Panc1 (cell line): ENCODE measurements at regions not wholly inside any gene's neighbourhood (a gene's known extent, or its start where the extent isn't known, plus 50 kb on each side); places are given as distances from the start of the nearest gene placed in this dataset.

ENCODE experiments used
- ATAC-seq: fragments of 200-7000 bp; cut with Tn5 transposase; 2 replicates; pipeline ENCODE4 v1.9.1; 2020; ENCODE audit warnings: mild to moderate bottlenecking, moderate library complexity
- BruUV-seq: library from RNA; stranded (reverse); fragments of 400-500 nt; replicated peaks from 2 replicates; lab custom pipeline; 2021; lab: Mats Ljungman, UMichigan
- CTCF ChIA-PET: fragments of 300-600 bp; sonication (Branson Sonifier 250); formaldehyde crosslinking; loops from one replicate; lab custom pipeline; 2022; ENCODE audit warnings: antibody characterized with exemption; lab: Charles Lee
- POLR2A ChIA-PET: fragments of 300-600 bp; sonication (Branson Sonifier 250); formaldehyde crosslinking; loops from one replicate; lab custom pipeline; 2022; ENCODE audit warnings: antibody characterized with exemption; lab: Charles Lee
- DNase-seq: peaks from one replicate; pipeline ENCODE4 v3.0.0-alpha.2; 2010; ENCODE audit warnings: low read depth, low spot score
- H3K27ac ChIP-seq: 2 replicates; pipeline ENCODE4 v1.5.1; 2011; ENCODE audit warnings: mild to moderate bottlenecking, low read length, inconsistent platforms
- H3K27me3 ChIP-seq: fragments of 200-500 bp; sonication (Bioruptor generic); 2 replicates; pipeline ENCODE4 v1.6.0; 2014; ENCODE audit warnings: low read length, inconsistent platforms; ENCODE audit not compliant: control insufficient read depth, insufficient read depth
- H3K36me3 ChIP-seq: fragments of 200-500 bp; sonication (Bioruptor generic); 2 replicates; pipeline ENCODE4 v1.5.1; 2014; ENCODE audit warnings: inconsistent platforms, mild to moderate bottlenecking, low read length, moderate library complexity; ENCODE audit not compliant: control insufficient read depth, insufficient read depth
- H3K4me1 ChIP-seq: 2 replicates; pipeline ENCODE4 v1.5.1; 2011; ENCODE audit warnings: inconsistent platforms, mild to moderate bottlenecking, low read length, moderate library complexity; ENCODE audit not compliant: control insufficient read depth, insufficient read depth
- H3K4me3 ChIP-seq, 2 experiments: 2 replicates each; pipeline ENCODE4 v1.5.1; 2011 to 2012; ENCODE audit warnings: low read depth in 2 of 2, low read length in 2 of 2, mild to moderate bottlenecking in 2 of 2, inconsistent platforms in 1 of 2, moderate library complexity in 1 of 2
- H3K9me3 ChIP-seq: fragments of 200-500 bp; sonication (Bioruptor generic); 2 replicates; pipeline ENCODE4 v1.5.1; 2014; ENCODE audit warnings: low read depth, mild to moderate bottlenecking, inconsistent platforms, low read length, moderate library complexity; ENCODE audit not compliant: control insufficient read depth, insufficient read depth
- CTCF ChIP-seq: fragments of 450-650 bp; IDR thresholded peaks from 2 replicates; pipeline ENCODE4 v1.5.1; 2017; ENCODE audit warnings: mild to moderate bottlenecking
- POLR2AphosphoS5 ChIP-seq: IDR thresholded peaks from 2 replicates; pipeline ENCODE4 v1.6.1; 2012; ENCODE audit warnings: mild to moderate bottlenecking, low read depth, low read length, moderate library complexity
- SIN3A ChIP-seq: IDR thresholded peaks from 2 replicates; pipeline ENCODE4 v1.6.1; 2012; ENCODE audit warnings: low read depth, mild to moderate bottlenecking, low read length, moderate library complexity, borderline replicate concordance; ENCODE audit not compliant: insufficient read depth
- TCF7L2 ChIP-seq: IDR thresholded peaks from 2 replicates; pipeline ENCODE4 v1.6.1; 2011; ENCODE audit warnings: mild to moderate bottlenecking, low read depth, low read length, inconsistent platforms
- in situ Hi-C: cut with HindIII; loops from 2 replicates; pipeline ENCODE4 v1.10.0; 2016; ENCODE audit warnings: low sequenced_read_pairs, low pct_unique_long_range_greater_than_20kb
- intact Hi-C: fragments of 100-400 bp; cut with micrococcal nuclease; formaldehyde crosslinking; loops from one replicate; pipeline ENCODE4 v1.10.0; 2022; ENCODE audit not compliant: unreplicated experiment
- TF ChIP-seq, protein P1 (sequence below), 2 experiments: IDR thresholded peaks; 2 replicates each; pipeline ENCODE4 v1.6.1; 2011 to 2012; ENCODE audit warnings: low read depth in 2 of 2, control low read depth in 1 of 2, low read length in 1 of 2, mild to moderate bottlenecking in 1 of 2, moderate library complexity in 1 of 2; ENCODE audit not compliant: insufficient read depth in 1 of 2

DNA sequence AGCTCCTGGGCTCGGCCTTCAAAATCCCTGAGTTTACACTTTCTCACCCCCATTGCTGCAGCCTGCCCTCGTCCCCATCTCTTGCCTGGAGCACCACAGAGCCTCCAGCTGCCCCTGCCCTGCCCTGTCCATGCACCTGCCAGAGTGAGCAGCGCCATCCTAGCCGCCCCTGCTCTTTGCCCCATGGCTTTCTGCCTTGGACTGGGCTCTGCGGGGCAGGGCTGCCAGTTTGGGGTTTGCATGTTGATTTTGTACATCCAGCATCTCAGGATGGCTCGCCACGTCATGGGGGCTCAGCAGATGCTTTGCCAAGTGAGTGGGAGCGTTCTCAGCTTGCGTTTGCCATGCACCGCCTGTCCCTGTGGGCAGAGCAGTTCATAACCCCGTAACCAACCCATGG lies 67.1 kb upstream of the HGFAC start:
- Histone ChIP-seq H3K27ac (no peak overlapping the region), H3K4me1 (no peaks in the 10 kb centered on the region; the same call in 1 of the 2 replicates), H3K4me3 (no peak overlapping the region), H3K9me3 (no peaks in the 10 kb centered on the region), H3K36me3 (no peaks in the 10 kb centered on the region), H3K27me3 (no peaks in the 10 kb centered on the region)
- intact Hi-C loops (no loop called here), in situ Hi-C loops (no loop called here)
- POLR2A ChIA-PET: no interaction called here
- no peak for TF ChIP-seq POLR2AphosphoS5
- no peak for TF ChIP-seq TCF7L2
- CTCF ChIA-PET: no interaction called here
- BruUV-seq: no TSS peak
- DNase-seq (no peak), ATAC-seq (no peak)

DNA sequence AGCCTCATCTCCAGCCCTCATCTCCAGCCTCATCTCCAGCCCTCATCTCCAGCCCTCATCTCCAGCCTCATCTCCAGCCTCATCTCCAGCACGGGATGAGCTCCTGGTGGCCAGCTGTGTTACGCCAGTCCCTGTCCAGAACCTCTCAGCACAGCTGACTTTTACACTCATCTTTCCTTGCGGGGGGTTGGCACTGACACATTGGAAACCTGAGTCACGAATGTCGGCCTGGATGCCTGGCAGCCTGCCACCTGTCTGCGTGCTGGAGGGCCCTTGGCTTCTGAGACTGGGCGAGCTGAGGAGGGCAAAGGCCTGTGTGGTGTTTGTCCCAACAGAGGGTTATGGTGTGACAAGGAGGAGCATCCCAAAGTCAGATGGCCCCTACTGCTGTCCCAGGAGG lies 66.1 kb upstream of the HGFAC start:
- Histone ChIP-seq H3K9me3 (no peaks in the 10 kb centered on the region), H3K36me3 (no peaks in the 10 kb centered on the region), H3K4me3 (no peak overlapping the region), H3K4me1 (no peaks in the 10 kb centered on the region; the same call in 1 of the 2 replicates), H3K27ac (no peak overlapping the region), H3K27me3 (no peaks in the 10 kb centered on the region)
- ATAC-seq: no peak
- TF ChIP-seq, protein P1, sequence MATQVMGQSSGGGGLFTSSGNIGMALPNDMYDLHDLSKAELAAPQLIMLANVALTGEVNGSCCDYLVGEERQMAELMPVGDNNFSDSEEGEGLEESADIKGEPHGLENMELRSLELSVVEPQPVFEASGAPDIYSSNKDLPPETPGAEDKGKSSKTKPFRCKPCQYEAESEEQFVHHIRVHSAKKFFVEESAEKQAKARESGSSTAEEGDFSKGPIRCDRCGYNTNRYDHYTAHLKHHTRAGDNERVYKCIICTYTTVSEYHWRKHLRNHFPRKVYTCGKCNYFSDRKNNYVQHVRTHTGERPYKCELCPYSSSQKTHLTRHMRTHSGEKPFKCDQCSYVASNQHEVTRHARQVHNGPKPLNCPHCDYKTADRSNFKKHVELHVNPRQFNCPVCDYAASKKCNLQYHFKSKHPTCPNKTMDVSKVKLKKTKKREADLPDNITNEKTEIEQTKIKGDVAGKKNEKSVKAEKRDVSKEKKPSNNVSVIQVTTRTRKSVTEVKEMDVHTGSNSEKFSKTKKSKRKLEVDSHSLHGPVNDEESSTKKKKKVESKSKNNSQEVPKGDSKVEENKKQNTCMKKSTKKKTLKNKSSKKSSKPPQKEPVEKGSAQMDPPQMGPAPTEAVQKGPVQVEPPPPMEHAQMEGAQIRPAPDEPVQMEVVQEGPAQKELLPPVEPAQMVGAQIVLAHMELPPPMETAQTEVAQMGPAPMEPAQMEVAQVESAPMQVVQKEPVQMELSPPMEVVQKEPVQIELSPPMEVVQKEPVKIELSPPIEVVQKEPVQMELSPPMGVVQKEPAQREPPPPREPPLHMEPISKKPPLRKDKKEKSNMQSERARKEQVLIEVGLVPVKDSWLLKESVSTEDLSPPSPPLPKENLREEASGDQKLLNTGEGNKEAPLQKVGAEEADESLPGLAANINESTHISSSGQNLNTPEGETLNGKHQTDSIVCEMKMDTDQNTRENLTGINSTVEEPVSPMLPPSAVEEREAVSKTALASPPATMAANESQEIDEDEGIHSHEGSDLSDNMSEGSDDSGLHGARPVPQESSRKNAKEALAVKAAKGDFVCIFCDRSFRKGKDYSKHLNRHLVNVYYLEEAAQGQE (IDR thresholded peaks at IDR 0.05; ENCODE audit: insufficient read depth in 1 of 2, low read depth in 2 of 2, low read length in 1 of 2): no peak
- TF ChIP-seq POLR2AphosphoS5 (no peak), TCF7L2 (no peak), SIN3A (no peak), CTCF (no peak)
- DNase-seq: no peak
- BruUV-seq: no TSS peak
- intact Hi-C loops (no loop called here), in situ Hi-C loops (no loop called here)
- ChIA-PET CTCF (no interaction called here), POLR2A (no interaction called here)

DNA sequence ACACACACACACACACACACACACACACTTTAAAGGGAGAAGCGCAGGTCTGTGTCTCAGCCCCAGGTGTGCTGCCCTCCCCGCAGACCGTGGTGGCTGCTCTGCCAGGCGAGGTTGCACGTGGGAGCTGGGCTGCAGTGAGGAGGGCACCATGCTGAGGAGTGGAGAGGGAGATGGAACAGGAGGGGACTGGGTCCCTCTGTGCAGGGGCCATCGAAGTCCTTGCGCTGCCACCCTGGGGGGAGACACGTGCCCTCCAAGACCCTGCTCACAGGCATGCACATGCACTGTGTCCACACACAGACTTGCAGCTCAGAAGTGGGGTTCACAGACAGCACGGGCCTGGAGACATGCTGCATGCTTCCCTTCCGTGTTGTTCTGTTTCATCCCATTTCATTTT lies 65.5 kb upstream of the HGFAC start:
- ATAC-seq: no peak

More for the DNA sequence above, 65.5 kb upstream of the HGFAC start:
- in situ Hi-C loops: no loop called here
- H3K9me3 ChIP-seq: no peaks in the 10 kb centered on the region
- no peaks in the 10 kb centered on the region for H3K36me3 ChIP-seq
- no peak for DNase-seq
- CTCF ChIA-PET: no interaction called here
- H3K27ac ChIP-seq: no peak overlapping the region
- H3K4me1 ChIP-seq: no peaks in the 10 kb centered on the region; the same call in 1 of the 2 replicates
- TF ChIP-seq, protein P1 (IDR thresholded peaks at IDR 0.05; ENCODE audit: insufficient read depth in 1 of 2, low read depth in 2 of 2, low read length in 1 of 2): no peak
- TF ChIP-seq POLR2AphosphoS5: no peak
- no peak for TF ChIP-seq CTCF
- TF ChIP-seq SIN3A: no peak
- intact Hi-C loops: no loop called here
- no TSS peak for BruUV-seq
- no peaks in the 10 kb centered on the region for H3K27me3 ChIP-seq
- POLR2A ChIA-PET: no interaction called here
- H3K4me3 ChIP-seq: no peak overlapping the region
